Osteoblast (primary cell): ENCODE measurements at regions not wholly inside any gene's neighbourhood (a gene's known extent, or its start where the extent isn't known, plus 50 kb on each side); places are given as distances from the start of the nearest gene placed in this dataset.

Experiments
- DNase-seq: peaks from one replicate; pipeline ENCODE4 v3.0.0; 2011; ENCODE audit warnings: low spot score, mixed read lengths; ENCODE audit not compliant: insufficient read length; ENCODE audit errors: missing footprints
- H2AFZ ChIP-seq: 2 replicates; pipeline ENCODE4 v1.6.0; 2011; ENCODE audit warnings: mild to moderate bottlenecking, low read length
- H3K27ac ChIP-seq: 2 replicates; pipeline ENCODE4 v1.5.1; 2011; ENCODE audit warnings: mild to moderate bottlenecking, low read depth, low read length, moderate library complexity
- H3K27me3 ChIP-seq: 2 replicates; pipeline ENCODE4 v1.6.0; 2012; ENCODE audit warnings: mild to moderate bottlenecking, control low read depth, inconsistent platforms, low read length, moderate library complexity; ENCODE audit not compliant: insufficient read depth
- H3K36me3 ChIP-seq: 2 replicates; pipeline ENCODE4 v1.5.1; 2011; ENCODE audit warnings: mild to moderate bottlenecking, low read length, control low read depth, moderate library complexity; ENCODE audit not compliant: insufficient read depth
- H3K4me1 ChIP-seq: 2 replicates; pipeline ENCODE4 v1.5.1; 2011; ENCODE audit warnings: mild to moderate bottlenecking, low read length, control low read depth, moderate library complexity; ENCODE audit not compliant: insufficient read depth
- H3K4me2 ChIP-seq: 2 replicates; pipeline ENCODE4 v1.6.0; 2011; ENCODE audit warnings: mild to moderate bottlenecking, low read length; ENCODE audit not compliant: insufficient read depth
- H3K4me3 ChIP-seq: fragments of 200-600 bp; sonication (generic); 3 replicates; pipeline ENCODE4 v1.5.1; 2012; ENCODE audit warnings: mild to moderate bottlenecking, low read length, inconsistent platforms; ENCODE audit not compliant: insufficient read depth
- H3K79me2 ChIP-seq: 2 replicates; pipeline ENCODE4 v1.6.0; 2012; ENCODE audit warnings: mild to moderate bottlenecking, low read length, control low read depth, inconsistent platforms; ENCODE audit not compliant: insufficient read depth
- H3K9me3 ChIP-seq: 2 replicates; pipeline ENCODE4 v1.5.1; 2011; ENCODE audit warnings: low read depth, low read length, control low read depth
- H4K20me1 ChIP-seq: 2 replicates; pipeline ENCODE4 v1.6.0; 2012; ENCODE audit warnings: mild to moderate bottlenecking, low read length, control low read depth; ENCODE audit not compliant: insufficient read depth
- TF ChIP-seq, protein P1 (sequence below): IDR thresholded peaks from 2 replicates; pipeline ENCODE4 v1.5.1; 2011; ENCODE audit warnings: mild to moderate bottlenecking, low read depth, low read length, moderate library complexity; ENCODE audit errors: extremely low read depth

- DNase-seq, result no peak
- Histone ChIP-seq H3K4me3 (no peak overlapping the region), H3K36me3 (no peaks in the 10 kb centered on the region), H4K20me1 (no peaks in the 10 kb centered on the region), H3K27ac (no peak overlapping the region), H3K4me2 (no peak overlapping the region), H3K27me3 (no peaks in the 10 kb centered on the region), H3K9me3 (no peaks in the 10 kb centered on the region), H2AFZ (no peak overlapping the region), H3K79me2 (no peaks in the 10 kb centered on the region), H3K4me1 (peaks cover 14% of the 10 kb centered on the region)
- TF ChIP-seq, protein P1, sequence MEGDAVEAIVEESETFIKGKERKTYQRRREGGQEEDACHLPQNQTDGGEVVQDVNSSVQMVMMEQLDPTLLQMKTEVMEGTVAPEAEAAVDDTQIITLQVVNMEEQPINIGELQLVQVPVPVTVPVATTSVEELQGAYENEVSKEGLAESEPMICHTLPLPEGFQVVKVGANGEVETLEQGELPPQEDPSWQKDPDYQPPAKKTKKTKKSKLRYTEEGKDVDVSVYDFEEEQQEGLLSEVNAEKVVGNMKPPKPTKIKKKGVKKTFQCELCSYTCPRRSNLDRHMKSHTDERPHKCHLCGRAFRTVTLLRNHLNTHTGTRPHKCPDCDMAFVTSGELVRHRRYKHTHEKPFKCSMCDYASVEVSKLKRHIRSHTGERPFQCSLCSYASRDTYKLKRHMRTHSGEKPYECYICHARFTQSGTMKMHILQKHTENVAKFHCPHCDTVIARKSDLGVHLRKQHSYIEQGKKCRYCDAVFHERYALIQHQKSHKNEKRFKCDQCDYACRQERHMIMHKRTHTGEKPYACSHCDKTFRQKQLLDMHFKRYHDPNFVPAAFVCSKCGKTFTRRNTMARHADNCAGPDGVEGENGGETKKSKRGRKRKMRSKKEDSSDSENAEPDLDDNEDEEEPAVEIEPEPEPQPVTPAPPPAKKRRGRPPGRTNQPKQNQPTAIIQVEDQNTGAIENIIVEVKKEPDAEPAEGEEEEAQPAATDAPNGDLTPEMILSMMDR, result no peak
Measured at GRCh38 chr6:22083119-22083518, 213.7 kb downstream of the PRL start.

DNA sequence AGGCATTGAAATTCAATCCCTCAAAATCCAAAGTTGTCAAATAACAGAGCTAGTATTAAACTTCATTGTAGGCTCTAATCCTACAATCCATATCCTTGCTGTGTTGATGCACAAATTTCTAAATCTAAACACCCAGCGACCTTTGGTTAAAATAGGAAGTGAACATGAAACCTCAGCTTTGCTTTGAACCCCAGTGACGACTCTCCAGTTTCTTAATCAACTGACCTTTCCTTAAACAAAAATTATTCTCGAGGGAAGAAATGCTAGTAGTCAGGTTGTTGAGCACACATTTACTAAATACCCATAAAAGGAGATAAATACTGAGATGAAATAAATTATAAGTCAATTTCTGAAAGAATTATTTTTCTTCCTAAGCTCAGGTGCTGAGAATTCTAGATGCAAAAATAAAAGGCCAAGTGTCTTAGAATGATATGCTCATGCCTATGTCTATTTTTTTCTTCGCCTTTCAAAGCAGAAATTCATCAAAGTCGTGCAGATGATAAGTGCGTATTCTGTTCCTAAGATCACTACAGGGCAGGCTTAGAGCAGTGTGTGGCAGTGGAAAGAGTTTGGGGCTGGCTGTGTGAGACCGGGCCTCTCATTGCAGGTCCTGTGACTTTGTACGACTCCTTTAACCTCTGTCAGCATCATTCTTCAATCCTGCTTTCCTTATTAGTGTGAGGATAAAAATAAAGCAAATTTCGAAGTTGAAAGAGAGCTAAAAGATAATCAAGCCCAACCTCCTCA, 208.7 kb downstream of the PRL start:
- no peak overlapping the region for H3K27ac ChIP-seq
- TF ChIP-seq, protein P1, result no peak
- H3K27me3 ChIP-seq, result no peaks in the 10 kb centered on the region
- H3K9me3 ChIP-seq, result no peaks in the 10 kb centered on the region
- H4K20me1 ChIP-seq, result no peaks in the 10 kb centered on the region
- no peaks in the 10 kb centered on the region for H3K36me3 ChIP-seq
- H3K79me2 ChIP-seq, result no peaks in the 10 kb centered on the region
- no peak overlapping the region for H3K4me2 ChIP-seq
- no peaks in the 10 kb centered on the region for H3K4me1 ChIP-seq
- no peak overlapping the region for H2AFZ ChIP-seq
- H3K4me3 ChIP-seq, result no peak overlapping the region
- DNase-seq, result no peak

- Histone ChIP-seq H3K36me3 (no peaks in the 10 kb centered on the region), H3K9me3 (no peaks in the 10 kb centered on the region), H3K79me2 (no peaks in the 10 kb centered on the region), H2AFZ (no peak overlapping the region), H3K27me3 (no peaks in the 10 kb centered on the region), H3K4me1 (no peaks in the 10 kb centered on the region), H4K20me1 (no peaks in the 10 kb centered on the region), H3K27ac (no peak overlapping the region), H3K4me2 (no peak overlapping the region), H3K4me3 (no peak overlapping the region)
- TF ChIP-seq, protein P1, result no peak
- no peak for DNase-seq
Measured at GRCh38 chr6:22091424-22091948, 205.3 kb downstream of the PRL start.

DNA sequence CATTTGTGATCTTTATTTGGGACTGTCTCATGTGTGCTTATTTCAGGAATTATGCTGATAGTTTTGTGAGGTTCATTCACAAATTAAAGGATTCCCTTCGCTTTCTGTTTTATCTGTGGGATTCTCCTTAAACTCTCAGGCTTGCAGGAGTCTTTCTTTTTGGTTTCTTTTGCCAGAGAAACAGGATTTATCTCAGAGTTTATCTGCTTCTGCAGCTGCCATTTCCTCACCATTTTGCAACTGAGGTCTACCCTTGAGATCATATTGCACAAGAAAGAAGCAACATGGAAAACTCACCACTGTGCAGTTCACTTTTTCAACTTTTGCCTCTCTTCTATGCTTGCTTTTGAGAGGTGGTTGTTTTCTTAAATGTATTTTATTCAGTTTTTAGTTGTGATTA, 201.0 kb downstream of the PRL start:
- no peak overlapping the region for H3K4me2 ChIP-seq
- TF ChIP-seq, protein P1, result no peak
- no peaks in the 10 kb centered on the region for H3K9me3 ChIP-seq
- H2AFZ ChIP-seq, result no peak overlapping the region
- H3K27me3 ChIP-seq, result no peaks in the 10 kb centered on the region
- no peaks in the 10 kb centered on the region for H3K79me2 ChIP-seq
- no peak overlapping the region for H3K4me3 ChIP-seq
- H3K27ac ChIP-seq, result no peak overlapping the region
- no peaks in the 10 kb centered on the region for H4K20me1 ChIP-seq
- H3K4me1 ChIP-seq, result no peaks in the 10 kb centered on the region
- no peaks in the 10 kb centered on the region for H3K36me3 ChIP-seq
- no peak for DNase-seq
